ENCODE measurements at regions not wholly inside any gene's neighbourhood (a gene's known extent, or its start where the extent isn't known, plus 50 kb on each side); places are given as distances from the start of the nearest gene placed in this dataset.
"Not testable (repeated sequence)": the region's sequence is repeated elsewhere in the genome, so short reads cannot be mapped to it uniquely, and the experiment has no call there.

- not testable (repeated sequence) for DNase-seq
Measured at GRCh38 chr9:39567396-39567795, 211.9 kb downstream of the SPATA31A1 start.

- DNase-seq: not testable (repeated sequence)
Measured at GRCh38 chr9:39568900-39569299, 213.4 kb downstream of the SPATA31A1 start.

GRCh38 chr9:39573024-39574022 lies 217.9 kb downstream of the SPATA31A1 start:
- DNase-seq: not testable (repeated sequence)

- not testable (repeated sequence) for DNase-seq
Measured at GRCh38 chr9:39579000-39579399, 223.5 kb downstream of the SPATA31A1 start.

GRCh38 chr9:39581296-39581695 lies 225.8 kb downstream of the SPATA31A1 start:
- not testable (repeated sequence) for DNase-seq

GRCh38 chr9:39582677-39583412 lies 227.4 kb downstream of the SPATA31A1 start:
- not testable (repeated sequence) for DNase-seq

DNA sequence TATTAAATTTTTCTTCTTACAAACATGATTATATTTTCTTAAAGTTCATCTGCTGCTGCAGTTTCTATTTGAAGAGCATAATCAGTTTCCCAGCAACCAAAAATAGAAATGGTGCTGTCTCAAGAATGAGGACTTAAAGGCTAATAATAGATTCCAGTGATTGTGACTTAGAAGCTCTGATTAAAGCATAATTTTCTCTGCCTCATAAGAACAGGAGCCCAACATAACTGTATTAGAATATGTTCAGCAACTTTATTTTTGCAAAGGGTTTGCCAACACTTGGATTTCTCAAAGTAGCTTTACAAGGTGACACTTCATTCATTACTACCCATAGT lies 227.9 kb downstream of the SPATA31A1 start:
- not testable (repeated sequence) for DNase-seq

GRCh38 chr9:39585233-39585632 lies 229.8 kb downstream of the SPATA31A1 start:
- not testable (repeated sequence) for DNase-seq

- DNase-seq: no peak
Measured at GRCh38 chr9:39587844-39588499, 232.5 kb downstream of the SPATA31A1 start.

DNA sequence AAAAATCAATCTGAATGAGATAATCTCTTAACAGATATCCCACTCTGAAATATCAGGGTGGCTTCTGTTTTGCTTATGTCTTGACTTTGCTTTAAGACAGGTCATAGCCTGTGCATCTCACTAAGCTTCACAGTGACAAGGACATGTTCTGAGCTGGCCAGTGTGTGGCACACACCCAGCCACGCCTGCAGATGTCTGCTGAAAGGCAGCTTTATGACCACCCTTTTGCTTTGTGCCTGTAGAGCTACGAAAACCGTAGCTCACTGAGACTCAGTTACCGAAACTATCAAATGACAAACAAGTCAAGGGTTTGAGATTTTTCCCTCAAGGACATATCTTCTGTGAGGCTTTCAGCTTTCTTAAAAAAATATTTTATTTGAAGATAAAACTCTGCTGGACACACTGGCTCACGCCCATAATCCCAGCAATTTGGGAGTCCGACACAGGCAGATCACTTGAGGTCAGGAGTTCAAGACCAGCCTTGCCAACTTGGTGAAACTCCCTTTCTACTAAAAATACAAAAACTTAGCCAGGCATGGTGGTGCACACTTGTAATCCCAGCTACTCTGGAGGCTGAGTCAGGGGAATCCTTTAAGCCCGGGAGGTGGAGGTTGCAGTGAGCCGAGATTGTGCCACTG lies 233.2 kb downstream of the SPATA31A1 start:
- DNase-seq: no peak

DNA sequence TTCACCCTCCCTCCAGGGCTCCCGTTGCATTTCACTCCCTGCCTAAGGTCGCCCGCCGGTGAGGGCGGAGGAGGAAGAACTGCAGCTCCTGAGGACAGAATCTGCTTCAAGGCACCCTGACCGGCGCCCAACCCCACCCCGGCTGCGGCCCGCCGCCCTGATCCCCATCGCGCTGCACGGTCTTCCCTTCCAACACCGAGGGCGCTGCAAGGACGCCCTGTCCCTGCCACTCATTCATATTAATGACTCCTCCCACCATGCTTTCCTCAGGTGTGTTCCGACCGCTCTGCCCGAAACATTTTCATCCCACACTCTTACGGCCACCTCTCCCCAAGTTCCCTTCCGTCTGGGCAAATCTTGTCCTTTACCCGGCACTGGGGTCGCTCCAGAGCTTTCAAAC lies 248.6 kb downstream of the SPATA31A1 start:
- not testable (repeated sequence) for DNase-seq

GRCh38 chr9:39611449-39612231 lies 256.2 kb downstream of the SPATA31A1 start:
- not testable (repeated sequence) for DNase-seq

- not testable (repeated sequence) for DNase-seq
Measured at GRCh38 chr9:39616480-39616879, 261.0 kb downstream of the SPATA31A1 start.

DNA sequence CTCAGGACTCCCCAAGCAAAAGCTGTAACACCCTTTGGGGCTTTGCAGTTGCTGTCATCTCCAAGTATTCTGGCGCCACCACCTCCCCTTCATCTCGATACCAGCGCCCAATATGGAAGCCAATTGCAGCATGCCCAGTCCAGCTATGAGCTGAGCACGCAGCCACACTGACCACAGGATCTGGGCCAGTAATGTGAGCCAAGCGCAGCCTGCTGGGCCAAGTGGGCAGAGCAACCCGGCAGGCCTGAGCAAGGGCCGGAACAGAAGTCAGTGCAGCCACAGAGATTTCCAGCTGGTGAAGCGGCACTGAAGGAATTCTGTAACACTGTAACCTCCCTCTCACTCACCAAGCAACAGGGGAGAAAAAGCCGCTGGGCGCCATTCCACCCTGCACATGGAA lies 268.6 kb downstream of the SPATA31A1 start:
- not testable (repeated sequence) for DNase-seq

- not testable (repeated sequence) for DNase-seq
Measured at GRCh38 chr9:39632071-39632470, 276.6 kb downstream of the SPATA31A1 start.

GRCh38 chr9:39649029-39649428 lies 293.6 kb downstream of the SPATA31A1 start:
- DNase-seq: not testable (repeated sequence)

DNA sequence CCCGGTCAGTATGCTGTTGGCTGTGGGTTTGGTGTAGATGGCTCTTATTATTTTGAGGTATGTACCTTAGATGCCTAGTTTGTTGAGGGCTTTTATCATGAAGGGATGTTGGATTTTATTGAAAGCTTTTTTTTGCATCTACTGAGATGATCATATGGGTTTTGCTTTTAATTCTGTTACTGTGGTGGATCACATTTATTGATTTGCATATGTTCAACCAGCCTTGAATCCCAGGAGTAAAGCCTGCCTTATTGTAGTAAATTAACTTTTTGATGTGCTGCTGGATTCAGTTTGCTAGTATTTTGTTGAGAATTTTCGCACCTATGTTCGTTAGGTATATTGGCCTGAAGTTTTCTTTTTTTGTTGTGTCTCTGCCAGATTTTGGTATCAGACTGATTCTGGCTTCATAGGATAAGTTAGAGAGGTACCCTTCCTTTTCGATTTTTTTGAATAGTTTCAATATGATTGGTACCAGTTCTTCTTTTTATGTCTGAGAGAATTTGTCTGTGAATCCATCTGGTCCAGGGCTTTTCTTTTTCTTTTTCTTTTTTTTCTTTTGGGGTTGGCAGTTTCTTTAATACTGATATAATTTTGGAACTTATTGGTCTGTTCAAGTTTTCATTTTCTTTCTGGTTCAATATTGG lies 301.6 kb downstream of the SPATA31A1 start:
- DNase-seq: not testable (repeated sequence)

- DNase-seq: not testable (repeated sequence)
Measured at GRCh38 chr9:39663020-39663419, 307.6 kb downstream of the SPATA31A1 start.

DNA sequence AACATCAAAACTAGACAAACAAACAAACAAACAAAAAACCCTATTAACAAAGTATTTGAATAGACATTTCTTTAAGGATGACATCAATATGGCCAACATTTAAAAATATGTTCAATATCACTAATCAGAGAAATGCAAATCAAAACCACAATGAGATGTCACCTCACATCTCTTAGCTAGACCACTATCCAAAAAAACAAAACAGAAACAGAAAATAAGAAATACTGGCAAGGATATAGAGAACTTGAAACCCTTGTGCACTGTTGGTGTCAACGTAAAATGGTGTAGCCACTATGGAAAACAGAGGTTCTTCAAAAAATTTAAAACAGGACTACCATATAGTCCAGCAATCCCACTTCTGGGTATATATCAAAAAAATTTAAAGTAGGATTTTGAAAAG lies 308.2 kb downstream of the SPATA31A1 start:
- not testable (repeated sequence) for DNase-seq

- not testable (repeated sequence) for DNase-seq
Measured at GRCh38 chr9:39665020-39665419, 309.6 kb downstream of the SPATA31A1 start.

Measured in MV-4-11 (cell line).